A673 (cell line): ENCODE measurements at regions not wholly inside any gene's neighbourhood (a gene's known extent, or its start where the extent isn't known, plus 50 kb on each side); places are given as distances from the start of the nearest gene placed in this dataset.

Source experiments
- CTCF ChIP-seq: fragments of 300-800, 200-600 bp; sonication (generic); conservative IDR thresholded peaks from 2 replicates; pipeline ENCODE4 v1.5.1; 2017; ENCODE audit warnings: low read depth, mild to moderate bottlenecking, antibody characterized with exemption, low read length, moderate library complexity, mixed read lengths
- EZH2 ChIP-seq: fragments of 200-600 bp; sonication (generic); IDR thresholded peaks from 2 replicates; pipeline ENCODE4 v1.6.1; 2017; ENCODE audit warnings: borderline replicate concordance, low read depth, mild to moderate bottlenecking, mixed read lengths, antibody characterized with exemption, low read length; ENCODE audit not compliant: poor library complexity, severe bottlenecking

DNA sequence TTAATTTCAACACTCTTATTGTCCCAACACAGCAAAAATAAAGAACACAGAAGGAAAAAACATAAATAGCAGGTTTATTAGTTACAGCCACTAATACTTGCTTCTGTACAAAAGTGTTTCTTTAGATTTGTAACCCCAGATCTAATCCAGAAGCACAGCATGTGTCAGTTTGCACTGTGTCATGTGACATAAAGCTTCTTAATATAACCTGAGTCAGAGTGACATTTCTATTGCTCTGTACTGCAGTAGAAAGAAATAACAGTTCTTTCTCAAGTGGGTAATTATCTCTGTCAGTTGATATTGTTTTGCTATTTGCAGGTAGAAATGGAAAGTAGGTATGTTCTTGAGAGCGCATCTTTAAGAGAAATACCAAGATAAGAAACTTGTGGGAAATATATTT, 422.5 kb downstream of the ZIC3 start:
- TF ChIP-seq CTCF (no peak), EZH2 (no peak)
